NB4 (cell line): ENCODE measurements at regions not wholly inside any gene's neighbourhood (a gene's known extent, or its start where the extent isn't known, plus 50 kb on each side); places are given as distances from the start of the nearest gene placed in this dataset.

Source experiments
- DNase-seq: peaks from one replicate; pipeline ENCODE4 v3.0.0; 2010; ENCODE audit warnings: low read depth
- H3K4me3 ChIP-seq: one replicate; pipeline ENCODE4 v1.5.1; 2011; ENCODE audit warnings: mild to moderate bottlenecking, low read depth, low read length, moderate library complexity
- CTCF ChIP-seq: IDR thresholded peaks from one replicate; pipeline ENCODE4 v1.5.1; 2012; ENCODE audit warnings: low read depth, low read length
- MAX ChIP-seq: IDR thresholded peaks from 2 replicates; pipeline ENCODE4 v1.6.1; 2011; ENCODE audit warnings: low read depth, low read length
- MYC ChIP-seq: IDR thresholded peaks from 2 replicates; pipeline ENCODE4 v1.6.1; 2011; ENCODE audit warnings: low read depth, low read length
- POLR2A ChIP-seq: IDR thresholded peaks from 2 replicates; pipeline ENCODE4 v1.6.1; 2011; ENCODE audit warnings: mild to moderate bottlenecking; ENCODE audit not compliant: insufficient read length; ENCODE audit errors: extremely low read depth

GRCh38 chr9:82397534-82397933 is 409.0 kb downstream of the SPATA31D1 start:
- no peak for DNase-seq
- H3K4me3 ChIP-seq = no peak overlapping the region
- TF ChIP-seq MYC = no peak
- no peak for TF ChIP-seq POLR2A
- no peak for TF ChIP-seq MAX
- TF ChIP-seq CTCF = no peak

GRCh38 chr9:82404196-82404870 is 415.8 kb downstream of the SPATA31D1 start:
- DNase-seq = no peak
- H3K4me3 ChIP-seq = no peak overlapping the region
- TF ChIP-seq POLR2A (no peak), MAX (no peak), CTCF (no peak), MYC (no peak)

- DNase-seq = no peak
- no peak for TF ChIP-seq MAX
- H3K4me3 ChIP-seq = no peak overlapping the region
These were observed 416.3 kb downstream of the SPATA31D1 start for GRCh38 chr9:82404881-82405280.

- TF ChIP-seq CTCF (no peak), MYC (no peak), MAX (no peak), POLR2A (no peak)
- DNase-seq = no peak
These were observed 418.0 kb downstream of the SPATA31D1 start for GRCh38 chr9:82406456-82407085.

GRCh38 chr9:82410306-82410705 is 421.7 kb downstream of the SPATA31D1 start:
- no peak for DNase-seq
- H3K4me3 ChIP-seq = no peak overlapping the region
- TF ChIP-seq MAX = no peak

More at GRCh38 chr9:82406456-82407085, 418.0 kb downstream of the SPATA31D1 start:
- no peak overlapping the region for H3K4me3 ChIP-seq

- H3K4me3 ChIP-seq = no peak overlapping the region
- no peak for TF ChIP-seq POLR2A
- no peak for TF ChIP-seq MAX
- TF ChIP-seq CTCF = no peak
- no peak for TF ChIP-seq MYC
- DNase-seq = no peak
These were observed 422.3 kb downstream of the SPATA31D1 start for GRCh38 chr9:82410866-82411265.
